B cell (primary cell): ENCODE measurements at regions not wholly inside any gene's neighbourhood (a gene's known extent, or its start where the extent isn't known, plus 50 kb on each side); places are given as distances from the start of the nearest gene placed in this dataset.

ENCODE experiments used
- ATAC-seq: fragments of 200-7000 bp; cut with Tn5 transposase; one replicate; pipeline ENCODE4 v1.10.0; 2021; ENCODE audit warnings: low read depth, mild to moderate bottlenecking, moderate number of reproducible peaks, moderate library complexity
- CTCF ChIA-PET: fragments of 350-600 bp; sonication (Branson Sonifier 250); formaldehyde crosslinking; loops from one replicate; lab custom pipeline; 2021; ENCODE audit warnings: antibody characterized with exemption, inconsistent platforms; lab: Charles Lee
- POLR2A ChIA-PET: fragments of 350-600 bp; sonication (Branson Sonifier 250); formaldehyde crosslinking; loops from one replicate; lab custom pipeline; 2021; ENCODE audit warnings: antibody characterized with exemption; lab: Charles Lee
- DNase-seq: peaks from one replicate; pipeline ENCODE4 v3.0.0; 2013
- H2AFZ ChIP-seq: 2 replicates; pipeline ENCODE4 v1.6.1; 2012; ENCODE audit warnings: mild to moderate bottlenecking, low read depth, low read length; ENCODE audit not compliant: insufficient read depth, poor library complexity, severe bottlenecking
- H3K27ac ChIP-seq, 2 donors: 1 replicate in 1 of 2; 2 replicates in 1 of 2; pipeline ENCODE4 v1.5.1; 2012 to 2013; ENCODE audit warnings: low read length in 2 of 2, mild to moderate bottlenecking in 2 of 2, moderate library complexity in 1 of 2
- H3K27me3 ChIP-seq, 4 experiments: fragments of 200-600 bp in 1 of 4; sonication (generic) in 1 of 4; replicated peaks in 1 of 4; 1 replicate in 2 of 4; 2 replicates in 2 of 4; pipeline versions ENCODE4 v1.6.1 to v1.7.0; 2013 to 2016; ENCODE audit warnings: low read length in 3 of 4, mild to moderate bottlenecking in 2 of 4, mixed read lengths in 1 of 4, moderate library complexity in 1 of 4; ENCODE audit not compliant: insufficient read depth in 4 of 4, control insufficient read depth in 3 of 4; ENCODE audit errors: control extremely low read depth in 1 of 4
- H3K36me3 ChIP-seq, 2 experiments: replicated peaks in 1 of 2; 1 replicate in 1 of 2; 2 replicates in 1 of 2; pipeline versions ENCODE4 v1.6.1 to v1.7.1; 2013; ENCODE audit warnings: low read length in 1 of 2; ENCODE audit not compliant: insufficient read depth in 2 of 2, control insufficient read depth in 1 of 2; ENCODE audit errors: control extremely low read depth in 1 of 2, extremely low read depth in 1 of 2
- H3K4me1 ChIP-seq, 2 donors: fragments of 200-600 bp in 1 of 2; sonication (generic) in 1 of 2; 1 replicate in 1 of 2; 2 replicates in 1 of 2; pipeline versions ENCODE4 v1.5.1 to v1.6.1; 2013 to 2017; ENCODE audit warnings: low read length in 2 of 2; ENCODE audit not compliant: control insufficient read depth in 2 of 2, insufficient read depth in 2 of 2
- H3K4me2 ChIP-seq: replicated peaks from 2 replicates; pipeline ENCODE3; 2012; ENCODE audit warnings: mild to moderate bottlenecking, low read depth, low read length; ENCODE audit not compliant: poor library complexity, severe bottlenecking
- H3K4me3 ChIP-seq, 5 experiments: fragments of 200-600 bp in 1 of 5; sonication (generic) in 1 of 5; 1 replicate in 3 of 5; 2 replicates in 2 of 5; pipeline versions ENCODE4 v1.5.1 to v1.7.0; 2011 to 2016; ENCODE audit warnings: low read length in 4 of 5, mild to moderate bottlenecking in 4 of 5, low read depth in 2 of 5, control low read depth in 1 of 5, moderate library complexity in 1 of 5; ENCODE audit not compliant: insufficient read depth in 1 of 5; ENCODE audit errors: control extremely low read depth in 1 of 5, extremely low read depth in 1 of 5
- H3K79me2 ChIP-seq: fragments of 200-600 bp; sonication (generic); one replicate; pipeline ENCODE4 v1.6.0; 2016; ENCODE audit warnings: low read length; ENCODE audit not compliant: control insufficient read depth, insufficient read depth
- H3K9ac ChIP-seq: fragments of 200-600 bp; sonication (generic); 2 replicates; pipeline ENCODE4 v1.6.1; 2017; ENCODE audit warnings: mild to moderate bottlenecking, low read length, moderate library complexity
- H3K9me3 ChIP-seq, 3 donors: one replicate each; pipeline versions ENCODE4 v1.6.1 to v1.7.1; 2013; ENCODE audit warnings: low read length in 2 of 3; ENCODE audit not compliant: control insufficient read depth in 2 of 3, insufficient read depth in 1 of 3; ENCODE audit errors: control extremely low read depth in 1 of 3
- H4K20me1 ChIP-seq: 2 replicates; pipeline ENCODE4 v1.6.0; 2012; ENCODE audit warnings: mild to moderate bottlenecking, low read length; ENCODE audit not compliant: insufficient read depth, control insufficient read depth, poor library complexity, severe bottlenecking
- H3K27ac Mint-ChIP-seq: one replicate; pipeline ENCODE4 v1.8.0; 2021; ENCODE audit warnings: mixed read lengths
- H3K27me3 Mint-ChIP-seq: one replicate; pipeline ENCODE4 v1.8.0; 2021; ENCODE audit warnings: mixed read lengths
- H3K4me1 Mint-ChIP-seq: one replicate; pipeline ENCODE4 v1.8.0; 2021; ENCODE audit warnings: mixed read lengths
- H3K4me3 Mint-ChIP-seq: one replicate; pipeline ENCODE4 v1.8.0; 2021; ENCODE audit warnings: mixed read lengths
- H3K9me3 Mint-ChIP-seq: one replicate; pipeline ENCODE4 v1.8.0; 2022; ENCODE audit warnings: mixed read lengths; ENCODE audit not compliant: insufficient read depth
- CTCF ChIP-seq: fragments of 200-600 bp; IDR thresholded peaks from one replicate; pipeline ENCODE4 v1.8.0; 2022; ENCODE audit warnings: antibody characterized with exemption, mild to moderate bottlenecking
- EZH2 ChIP-seq: IDR thresholded peaks from 2 replicates; pipeline ENCODE4 v1.6.1; 2012; ENCODE audit warnings: borderline replicate concordance, low read depth, mild to moderate bottlenecking, moderate library complexity, low read length; ENCODE audit not compliant: insufficient read depth, poor library complexity, severe bottlenecking
- WGBS: methylation state at CpG from one replicate; pipeline ENCODE4 v1.1.5; 2013; ENCODE audit warnings: missing lambda C conversion rate; ENCODE audit not compliant: insufficient coverage; 5-methylcytosine and 5-hydroxymethylcytosine counted together
- intact Hi-C: fragments of 100-400 bp; cut with micrococcal nuclease; formaldehyde crosslinking; loops from one replicate; pipeline ENCODE4 v1.10.0; 2022

GRCh38 chr3:110940055-110940454 lies 131.6 kb upstream of the NECTIN3 start:
- ChIA-PET POLR2A (no interaction called here), CTCF (no interaction called here)
- no CpG with 5 or more reads among the region's 1 CpG for WGBS
- Mint-ChIP-seq H3K4me3 (no peak overlapping the region), H3K4me1 (no peaks in the 10 kb centered on the region), H3K9me3 (peaks cover 4% of the 10 kb centered on the region), H3K27ac (no peak overlapping the region), H3K27me3 (no peaks in the 10 kb centered on the region)
- Histone ChIP-seq H3K4me3 (no peak overlapping the region), H2AFZ (no peak overlapping the region), H4K20me1 (no peaks in the 10 kb centered on the region), H3K27ac (no peak overlapping the region), H3K27me3 (no peaks in the 10 kb centered on the region), H3K4me2 (no peak overlapping the region), H3K9me3 (peaks cover 0 to 8% (median 6%) of the 10 kb centered on the region in 3 donors), H3K79me2 (no peaks in the 10 kb centered on the region), H3K4me1 (no peaks in the 10 kb centered on the region), H3K36me3 (no peaks in the 10 kb centered on the region), H3K9ac (no peak overlapping the region)
- no peak for TF ChIP-seq CTCF
- no peak for TF ChIP-seq EZH2
- no peak for ATAC-seq
- intact Hi-C loops: no loop called here
- no peak for DNase-seq

- Mint-ChIP-seq H3K27ac (no peak overlapping the region), H3K27me3 (no peaks in the 10 kb centered on the region), H3K4me1 (no peaks in the 10 kb centered on the region), H3K9me3 (peaks cover 18% of the 10 kb centered on the region), H3K4me3 (no peak overlapping the region)
- intact Hi-C loops: no loop called here
- H3K27ac ChIP-seq: no peak overlapping the region
- no peaks in the 10 kb centered on the region for H4K20me1 ChIP-seq
- H3K79me2 ChIP-seq: no peaks in the 10 kb centered on the region
- H3K9me3 ChIP-seq: peaks cover 0 to 24% (median 12%) of the 10 kb centered on the region in 3 donors
- H2AFZ ChIP-seq: no peak overlapping the region
- 90% methylated on average over 1 of the region's 1 CpG for WGBS
- no peak overlapping the region for H3K4me2 ChIP-seq
- ATAC-seq: no peak
- H3K4me1 ChIP-seq: no peaks in the 10 kb centered on the region
- TF ChIP-seq EZH2: no peak
- TF ChIP-seq CTCF: no peak
- H3K27me3 ChIP-seq: no peaks in the 10 kb centered on the region
- no peak for DNase-seq
- no peaks in the 10 kb centered on the region for H3K36me3 ChIP-seq
- H3K9ac ChIP-seq: no peak overlapping the region
- H3K4me3 ChIP-seq: no peak overlapping the region
- ChIA-PET POLR2A (no interaction called here), CTCF (no interaction called here)
These were observed 126.8 kb upstream of the NECTIN3 start for GRCh38 chr3:110944782-110945181.
